ENCODE measurements at regions not wholly inside any gene's neighbourhood (a gene's known extent, or its start where the extent isn't known, plus 50 kb on each side); places are given as distances from the start of the nearest gene placed in this dataset.

GRCh38 chr10:130737621-130738020 lies 573.9 kb downstream of the TCERG1L start:
- TF ChIP-seq CTCF (conservative IDR thresholded peaks at IDR 0.05 in 1 of 2, IDR thresholded peaks at IDR 0.05 in 1 of 2; ENCODE audit: extremely low read depth in 1 of 2, insufficient read depth in 1 of 2, low read depth in 1 of 2, low read length in 2 of 2), result no peak
- no peak for TF ChIP-seq EZH2 (IDR thresholded peaks at IDR 0.05; ENCODE audit: borderline replicate concordance, low read length)
